Activated T-cell treated with anti-CD3 and anti-CD28 coated beads, Interleukin-2, amount 50 U/mL, for 4 hours (primary cell): ENCODE measurements at regions not wholly inside any gene's neighbourhood (a gene's known extent, or its start where the extent isn't known, plus 50 kb on each side); places are given as distances from the start of the nearest gene placed in this dataset.

Source experiments
- ATAC-seq, 2 donors: fragments of 200-7000 bp; cut with Tn5 transposase; one replicate each; pipeline ENCODE4 v1.10.0; 2021
- DNase-seq: peaks from one replicate; pipeline ENCODE4 v3.0.0-alpha.2; 2020
- H3K27me3 Mint-ChIP-seq: one replicate; pipeline ENCODE4 v1.8.0; 2021; ENCODE audit warnings: low read depth, mixed read lengths
- H3K36me3 Mint-ChIP-seq: one replicate; pipeline ENCODE4 v1.8.0; 2022; ENCODE audit warnings: mixed read lengths; ENCODE audit not compliant: insufficient read depth
- H3K4me1 Mint-ChIP-seq: one replicate; pipeline ENCODE4 v1.8.0; 2021; ENCODE audit warnings: low read depth, mixed read lengths
- H3K4me3 Mint-ChIP-seq: one replicate; pipeline ENCODE4 v1.8.0; 2021; ENCODE audit warnings: mild to moderate bottlenecking, moderate library complexity, mixed read lengths
- H3K9me3 Mint-ChIP-seq: one replicate; pipeline ENCODE4 v1.8.0; 2021; ENCODE audit warnings: mixed read lengths

GRCh38 chr5:166342402-166342801, 1949.0 kb upstream of the WWC1 start:
- no peak for DNase-seq
- ATAC-seq, result no peak
- Mint-ChIP-seq H3K27me3 (no peaks in the 10 kb centered on the region), H3K4me3 (no peak overlapping the region), H3K4me1 (no peaks in the 10 kb centered on the region), H3K36me3 (no peaks in the 10 kb centered on the region), H3K9me3 (peaks cover 34% of the 10 kb centered on the region)

- no peaks in the 10 kb centered on the region for H3K4me1 Mint-ChIP-seq
- H3K36me3 Mint-ChIP-seq, result no peaks in the 10 kb centered on the region
- no peak for DNase-seq
- peaks cover 17% of the 10 kb centered on the region for H3K9me3 Mint-ChIP-seq
- H3K4me3 Mint-ChIP-seq, result no peak overlapping the region
- no peak for ATAC-seq
- H3K27me3 Mint-ChIP-seq, result no peaks in the 10 kb centered on the region
Measured at GRCh38 chr5:166346726-166347374, 1944.6 kb upstream of the WWC1 start.

GRCh38 chr5:166349046-166349445, 1942.4 kb upstream of the WWC1 start:
- DNase-seq (no peak), ATAC-seq (no peak)
- Mint-ChIP-seq H3K4me1 (no peaks in the 10 kb centered on the region), H3K36me3 (no peaks in the 10 kb centered on the region), H3K4me3 (no peak overlapping the region), H3K9me3 (peaks cover 4% of the 10 kb centered on the region), H3K27me3 (no peaks in the 10 kb centered on the region)

- ATAC-seq (no peak), DNase-seq (no peak)
- no peak overlapping the region for H3K4me3 Mint-ChIP-seq
- H3K36me3 Mint-ChIP-seq, result no peaks in the 10 kb centered on the region
- no peaks in the 10 kb centered on the region for H3K4me1 Mint-ChIP-seq
- peaks cover 5% of the 10 kb centered on the region for H3K9me3 Mint-ChIP-seq
- H3K27me3 Mint-ChIP-seq, result no peaks in the 10 kb centered on the region
Measured at GRCh38 chr5:166353580-166353979, 1937.9 kb upstream of the WWC1 start.

- Mint-ChIP-seq H3K36me3 (no peaks in the 10 kb centered on the region), H3K4me1 (no peaks in the 10 kb centered on the region), H3K9me3 (peaks cover 6% of the 10 kb centered on the region), H3K4me3 (no peak overlapping the region), H3K27me3 (no peaks in the 10 kb centered on the region)
- DNase-seq (no peak), ATAC-seq (no peak)
Measured at GRCh38 chr5:166354332-166354731, 1937.1 kb upstream of the WWC1 start.

GRCh38 chr5:166356096-166356495, 1935.3 kb upstream of the WWC1 start:
- Mint-ChIP-seq H3K4me1 (no peaks in the 10 kb centered on the region), H3K9me3 (peaks cover 10% of the 10 kb centered on the region), H3K4me3 (no peak overlapping the region), H3K36me3 (no peaks in the 10 kb centered on the region), H3K27me3 (no peaks in the 10 kb centered on the region)
- ATAC-seq (no peak), DNase-seq (no peak)

GRCh38 chr5:166358127-166358830, 1933.2 kb upstream of the WWC1 start:
- H3K36me3 Mint-ChIP-seq, result no peaks in the 10 kb centered on the region
- ATAC-seq, result no peak
- no peaks in the 10 kb centered on the region for H3K4me1 Mint-ChIP-seq
- no peaks in the 10 kb centered on the region for H3K27me3 Mint-ChIP-seq
- no peak overlapping the region for H3K4me3 Mint-ChIP-seq
- no peak for DNase-seq
- H3K9me3 Mint-ChIP-seq, result peaks cover 10% of the 10 kb centered on the region

- Mint-ChIP-seq H3K4me1 (no peaks in the 10 kb centered on the region), H3K4me3 (no peak overlapping the region), H3K9me3 (peaks cover 9% of the 10 kb centered on the region), H3K36me3 (no peaks in the 10 kb centered on the region), H3K27me3 (no peaks in the 10 kb centered on the region)
- DNase-seq (no peak), ATAC-seq (no peak)
Measured at GRCh38 chr5:166363087-166363760, 1928.2 kb upstream of the WWC1 start.

- H3K4me1 Mint-ChIP-seq, result no peaks in the 10 kb centered on the region
- H3K4me3 Mint-ChIP-seq, result no peak overlapping the region
- ATAC-seq (no peak), DNase-seq (no peak)
- peaks cover 3% of the 10 kb centered on the region for H3K9me3 Mint-ChIP-seq
- H3K27me3 Mint-ChIP-seq, result no peaks in the 10 kb centered on the region
- H3K36me3 Mint-ChIP-seq, result no peaks in the 10 kb centered on the region
Measured at GRCh38 chr5:166365164-166365563, 1926.3 kb upstream of the WWC1 start.

- ATAC-seq (no peak), DNase-seq (no peak)
- no peaks in the 10 kb centered on the region for H3K27me3 Mint-ChIP-seq
- H3K36me3 Mint-ChIP-seq, result no peaks in the 10 kb centered on the region
- H3K4me3 Mint-ChIP-seq, result no peak overlapping the region
- H3K4me1 Mint-ChIP-seq, result peaks cover 2% of the 10 kb centered on the region
- H3K9me3 Mint-ChIP-seq, result peaks cover 3% of the 10 kb centered on the region
Measured at GRCh38 chr5:166367391-166367790, 1924.1 kb upstream of the WWC1 start.

GRCh38 chr5:166369346-166369745, 1922.1 kb upstream of the WWC1 start:
- no peak overlapping the region for H3K4me3 Mint-ChIP-seq
- no peaks in the 10 kb centered on the region for H3K9me3 Mint-ChIP-seq
- peaks cover 2% of the 10 kb centered on the region for H3K4me1 Mint-ChIP-seq
- ATAC-seq (no peak), DNase-seq (no peak)
- no peaks in the 10 kb centered on the region for H3K36me3 Mint-ChIP-seq
- H3K27me3 Mint-ChIP-seq, result no peaks in the 10 kb centered on the region

- ATAC-seq, result no peak
- H3K27me3 Mint-ChIP-seq, result no peaks in the 10 kb centered on the region
Measured at GRCh38 chr5:166369807-166370206, 1921.6 kb upstream of the WWC1 start.

GRCh38 chr5:166370928-166371690, 1920.3 kb upstream of the WWC1 start:
- no peak for ATAC-seq
- H3K4me3 Mint-ChIP-seq, result peak overlapping the region; percentile 16
- DNase-seq, result no peak
- no peaks in the 10 kb centered on the region for H3K27me3 Mint-ChIP-seq
- peaks cover 2% of the 10 kb centered on the region for H3K4me1 Mint-ChIP-seq
- H3K36me3 Mint-ChIP-seq, result no peaks in the 10 kb centered on the region
- H3K9me3 Mint-ChIP-seq, result no peaks in the 10 kb centered on the region

More at GRCh38 chr5:166369807-166370206, 1921.6 kb upstream of the WWC1 start:
- Mint-ChIP-seq H3K36me3 (no peaks in the 10 kb centered on the region), H3K4me3 (no peak overlapping the region), H3K9me3 (no peaks in the 10 kb centered on the region), H3K4me1 (peaks cover 2% of the 10 kb centered on the region)
- no peak for DNase-seq

- peaks cover 2% of the 10 kb centered on the region for H3K4me1 Mint-ChIP-seq
- no peaks in the 10 kb centered on the region for H3K27me3 Mint-ChIP-seq
- peaks cover 3% of the 10 kb centered on the region for H3K9me3 Mint-ChIP-seq
- no peaks in the 10 kb centered on the region for H3K36me3 Mint-ChIP-seq
- ATAC-seq (no peak), DNase-seq (no peak)
- no peak overlapping the region for H3K4me3 Mint-ChIP-seq
Measured at GRCh38 chr5:166373817-166374216, 1917.6 kb upstream of the WWC1 start.
